ENCODE measurements at regions not wholly inside any gene's neighbourhood (a gene's known extent, or its start where the extent isn't known, plus 50 kb on each side); places are given as distances from the start of the nearest gene placed in this dataset.

DNA sequence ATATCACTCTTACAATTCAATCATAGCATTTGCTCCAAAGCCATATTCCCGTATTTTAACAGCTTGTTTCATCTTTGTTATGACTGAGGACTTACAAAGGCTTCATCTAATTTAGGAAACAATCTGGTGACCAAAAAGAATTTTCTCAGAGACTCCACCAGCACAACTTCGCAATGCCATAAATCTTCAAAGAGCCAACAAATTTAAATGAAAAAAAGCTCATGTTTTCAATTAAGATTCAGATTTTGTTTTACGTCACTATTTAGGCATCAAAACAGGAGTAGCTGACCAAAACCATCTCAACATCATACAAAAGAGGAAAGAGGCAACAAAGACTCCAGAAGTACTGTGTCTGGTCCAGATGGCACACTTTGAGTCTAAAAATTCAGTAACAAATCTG, 373.3 kb downstream of the TTLL7 start:
- H3K27ac ChIP-seq (replicated peaks; ENCODE audit: low read length) = no peak overlapping the region
- H2BK5ac ChIP-seq (ENCODE audit: low read length) = no peak overlapping the region
- H4K91ac ChIP-seq (ENCODE audit: low read depth, low read length, poor library complexity) = no peak overlapping the region

DNA sequence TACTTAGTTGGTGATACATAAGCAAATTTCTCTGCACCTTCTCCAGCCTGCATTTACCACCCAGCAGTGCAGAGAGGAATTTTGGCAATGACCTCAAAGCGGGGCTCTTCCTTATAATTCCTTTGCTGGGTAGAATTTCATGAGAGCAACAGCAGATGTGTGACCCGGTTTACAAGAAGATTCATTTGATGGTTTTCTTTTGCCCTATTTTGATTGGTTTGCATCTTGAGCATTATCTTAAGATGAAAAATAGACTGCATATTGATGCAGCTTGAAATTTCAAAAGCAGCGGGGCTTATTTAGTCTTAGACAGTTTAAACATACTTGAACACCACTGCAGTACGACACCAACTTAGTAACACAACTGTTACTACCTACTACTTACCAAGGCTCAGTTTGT, 378.9 kb downstream of the TTLL7 start:
- Histone ChIP-seq H3K27ac (replicated peaks; ENCODE audit: low read length) (no peak overlapping the region), H3K14ac (ENCODE audit: low read length) (no peak overlapping the region), H3K27me3 (ENCODE audit: control insufficient read depth in 3 of 3, insufficient read depth in 3 of 3, low read depth in 1 of 3, low read length in 3 of 3) (no peaks in the 10 kb centered on the region), H2BK5ac (ENCODE audit: low read length) (no peak overlapping the region), H3K4me2 (ENCODE audit: insufficient read depth, low read length, poor library complexity, severe bottlenecking) (no peak overlapping the region), H4K91ac (ENCODE audit: low read depth, low read length, poor library complexity) (no peak overlapping the region), H3K18ac (ENCODE audit: low read length) (no peak overlapping the region), H3K23ac (ENCODE audit: low read depth, low read length, poor library complexity) (no peak overlapping the region), H3K79me1 (ENCODE audit: low read depth, low read length) (no peaks in the 10 kb centered on the region), H3K9ac (ENCODE audit: low read depth, low read length, poor library complexity) (no peak overlapping the region), H3K4ac (ENCODE audit: low read length) (no peak overlapping the region), H4K8ac (ENCODE audit: low read depth, low read length) (no peak overlapping the region), H2AK5ac (ENCODE audit: low read depth, low read length) (no peak overlapping the region), H3K4me3 (ENCODE audit: low read length in 2 of 2) (no peak overlapping the region), H2BK120ac (ENCODE audit: low read depth, low read length) (no peak overlapping the region), H2BK12ac (ENCODE audit: low read length) (no peak overlapping the region), H3K9me3 (replicated peaks in 1 of 2; ENCODE audit: control insufficient read depth in 2 of 2, insufficient read depth in 1 of 2, low read depth in 1 of 2, low read length in 2 of 2) (no peaks in the 10 kb centered on the region), H2BK15ac (ENCODE audit: low read length) (no peak overlapping the region), H3K36me3 (replicated peaks in 1 of 2; ENCODE audit: control insufficient read depth in 2 of 2, insufficient read depth in 2 of 2, low read length in 2 of 2) (no peaks in the 10 kb centered on the region), H3K4me1 (ENCODE audit: control insufficient read depth in 2 of 2, insufficient read depth in 1 of 2, low read depth in 1 of 2, low read length in 2 of 2) (peaks cover 2 to 5% of the 10 kb centered on the region in 2 donors), H2AFZ (ENCODE audit: low read length) (no peak overlapping the region)
- DNase-seq (ENCODE audit: low spot score) = no peak
- no CpG with 5 or more reads among the region's 4 CpGs for WGBS, 2 donors (ENCODE audit: extremely low coverage in 2 of 2, insufficient read length in 2 of 2, insufficient replicate concordance in 1 of 2)

More for the DNA sequence above, 373.3 kb downstream of the TTLL7 start:
- H3K14ac ChIP-seq (ENCODE audit: low read length) = no peak overlapping the region
- no peak overlapping the region for H2AFZ ChIP-seq (ENCODE audit: low read length)
- H2AK5ac ChIP-seq (ENCODE audit: low read depth, low read length) = no peak overlapping the region
- H3K36me3 ChIP-seq (replicated peaks in 1 of 2; ENCODE audit: control insufficient read depth in 2 of 2, insufficient read depth in 2 of 2, low read length in 2 of 2) = no peaks in the 10 kb centered on the region
- H3K9me3 ChIP-seq (replicated peaks in 1 of 2; ENCODE audit: control insufficient read depth in 2 of 2, insufficient read depth in 1 of 2, low read depth in 1 of 2, low read length in 2 of 2) = no peaks in the 10 kb centered on the region
- H3K18ac ChIP-seq (ENCODE audit: low read length) = no peak overlapping the region
- no peak overlapping the region for H2BK12ac ChIP-seq (ENCODE audit: low read length)
- no peak overlapping the region for H3K4ac ChIP-seq (ENCODE audit: low read length)
- no peak overlapping the region for H3K23ac ChIP-seq (ENCODE audit: low read depth, low read length, poor library complexity)
- no peak overlapping the region for H3K4me2 ChIP-seq (ENCODE audit: insufficient read depth, low read length, poor library complexity, severe bottlenecking)
- WGBS, 2 donors (ENCODE audit: extremely low coverage in 2 of 2, insufficient read length in 2 of 2, insufficient replicate concordance in 1 of 2) = no CpG with 5 or more reads among the region's 3 CpGs
- H3K4me1 ChIP-seq (ENCODE audit: control insufficient read depth in 2 of 2, insufficient read depth in 1 of 2, low read depth in 1 of 2, low read length in 2 of 2) = peaks cover 10 to 11% of the 10 kb centered on the region in 2 donors
- DNase-seq (ENCODE audit: low spot score) = no peak
- no peak overlapping the region for H2BK15ac ChIP-seq (ENCODE audit: low read length)
- no peak overlapping the region for H3K4me3 ChIP-seq (ENCODE audit: low read length in 2 of 2)
- H4K8ac ChIP-seq (ENCODE audit: low read depth, low read length) = no peak overlapping the region
- H3K27me3 ChIP-seq (ENCODE audit: control insufficient read depth in 3 of 3, insufficient read depth in 3 of 3, low read depth in 1 of 3, low read length in 3 of 3) = no peaks in the 10 kb centered on the region
- no peak overlapping the region for H3K9ac ChIP-seq (ENCODE audit: low read depth, low read length, poor library complexity)
- no peak overlapping the region for H2BK120ac ChIP-seq (ENCODE audit: low read depth, low read length)
- no peaks in the 10 kb centered on the region for H3K79me1 ChIP-seq (ENCODE audit: low read depth, low read length)

DNA sequence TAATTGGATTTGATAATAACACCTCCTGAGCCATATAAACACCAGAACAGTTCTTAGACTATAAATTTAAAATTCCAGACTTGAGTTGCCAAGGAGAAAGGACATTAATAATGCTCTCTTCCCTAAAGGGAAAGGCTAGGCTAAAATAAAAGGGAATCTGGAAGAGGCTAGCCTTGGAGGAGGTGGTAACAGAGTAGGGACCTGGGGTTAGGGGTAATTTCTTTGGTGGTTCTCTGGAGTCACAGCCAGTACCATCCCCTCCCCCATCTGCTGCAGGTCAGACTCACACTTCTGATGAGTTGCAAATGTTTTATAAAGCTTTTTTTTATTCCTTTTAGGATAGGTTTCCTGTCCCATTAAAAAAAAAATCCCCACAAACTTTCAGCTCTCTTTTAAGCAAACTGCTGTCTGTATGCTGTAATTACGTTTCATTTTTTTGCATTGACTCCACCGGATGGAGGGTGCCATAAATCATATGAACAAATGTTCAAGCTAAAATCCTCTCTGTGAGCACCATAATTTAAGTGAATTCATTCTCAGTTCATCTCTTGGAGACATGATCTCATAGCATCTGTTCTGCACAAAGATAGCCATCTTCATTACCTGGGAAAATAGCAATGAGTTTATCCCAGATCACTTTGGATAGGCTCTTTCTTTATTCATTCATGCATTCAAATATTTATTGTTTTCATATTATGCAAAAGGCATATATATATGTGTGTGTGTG, 379.6 kb downstream of the TTLL7 start:
- Histone ChIP-seq H3K4me1 (ENCODE audit: control insufficient read depth in 2 of 2, insufficient read depth in 1 of 2, low read depth in 1 of 2, low read length in 2 of 2) (peaks cover 2 to 5% of the 10 kb centered on the region in 2 donors), H3K9me3 (replicated peaks in 1 of 2; ENCODE audit: control insufficient read depth in 2 of 2, insufficient read depth in 1 of 2, low read depth in 1 of 2, low read length in 2 of 2) (no peaks in the 10 kb centered on the region), H3K27ac (replicated peaks; ENCODE audit: low read length) (no peak overlapping the region), H3K36me3 (replicated peaks in 1 of 2; ENCODE audit: control insufficient read depth in 2 of 2, insufficient read depth in 2 of 2, low read length in 2 of 2) (no peaks in the 10 kb centered on the region), H3K4me2 (ENCODE audit: insufficient read depth, low read length, poor library complexity, severe bottlenecking) (no peak overlapping the region), H3K4me3 (ENCODE audit: low read length in 2 of 2) (no peak overlapping the region), H3K79me1 (ENCODE audit: low read depth, low read length) (no peaks in the 10 kb centered on the region), H4K91ac (ENCODE audit: low read depth, low read length, poor library complexity) (no peak overlapping the region), H3K18ac (ENCODE audit: low read length) (no peak overlapping the region), H3K27me3 (ENCODE audit: control insufficient read depth in 3 of 3, insufficient read depth in 3 of 3, low read depth in 1 of 3, low read length in 3 of 3) (no peaks in the 10 kb centered on the region), H4K8ac (ENCODE audit: low read depth, low read length) (no peak overlapping the region), H2BK5ac (ENCODE audit: low read length) (no peak overlapping the region), H3K4ac (ENCODE audit: low read length) (no peak overlapping the region), H2AK5ac (ENCODE audit: low read depth, low read length) (no peak overlapping the region), H3K23ac (ENCODE audit: low read depth, low read length, poor library complexity) (no peak overlapping the region), H3K14ac (ENCODE audit: low read length) (no peak overlapping the region), H3K9ac (ENCODE audit: low read depth, low read length, poor library complexity) (no peak overlapping the region), H2BK12ac (ENCODE audit: low read length) (no peak overlapping the region), H2BK15ac (ENCODE audit: low read length) (no peak overlapping the region), H2AFZ (ENCODE audit: low read length) (no peak overlapping the region), H2BK120ac (ENCODE audit: low read depth, low read length) (no peak overlapping the region)
- WGBS, 2 donors (ENCODE audit: extremely low coverage in 2 of 2, insufficient read length in 2 of 2, insufficient replicate concordance in 1 of 2) = no CpG with 5 or more reads among the region's 2 CpGs
- no peak for DNase-seq (ENCODE audit: low spot score)

DNA sequence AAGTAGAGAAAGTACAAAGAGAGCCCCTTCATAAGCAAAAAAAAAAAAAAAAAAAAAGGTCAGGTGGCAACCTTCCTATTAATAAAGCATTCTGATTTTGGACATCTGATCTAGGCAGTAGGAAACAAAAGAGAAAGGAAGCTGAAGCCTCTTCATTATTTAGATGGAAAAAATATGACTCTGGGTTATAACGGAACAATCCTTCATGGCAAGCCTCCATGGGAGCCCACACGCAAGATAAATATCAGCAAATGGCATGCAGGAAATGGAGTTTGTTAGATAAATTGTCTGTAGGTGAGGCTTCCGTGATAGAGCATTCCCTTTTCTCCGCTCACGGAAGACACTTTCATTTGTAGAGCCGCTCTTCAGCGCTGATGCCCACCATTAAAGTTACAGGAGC, 381.0 kb downstream of the TTLL7 start:
- DNase-seq (ENCODE audit: low spot score) = no peak
- Histone ChIP-seq H3K27me3 (ENCODE audit: control insufficient read depth in 3 of 3, insufficient read depth in 3 of 3, low read depth in 1 of 3, low read length in 3 of 3) (no peaks in the 10 kb centered on the region), H4K91ac (ENCODE audit: low read depth, low read length, poor library complexity) (no peak overlapping the region), H3K4me1 (ENCODE audit: control insufficient read depth in 2 of 2, insufficient read depth in 1 of 2, low read depth in 1 of 2, low read length in 2 of 2) (peaks cover 2 to 5% of the 10 kb centered on the region in 2 donors), H3K27ac (replicated peaks; ENCODE audit: low read length) (no peak overlapping the region), H3K18ac (ENCODE audit: low read length) (no peak overlapping the region), H2BK12ac (ENCODE audit: low read length) (no peak overlapping the region), H2BK5ac (ENCODE audit: low read length) (no peak overlapping the region), H2AK5ac (ENCODE audit: low read depth, low read length) (no peak overlapping the region), H3K4ac (ENCODE audit: low read length) (no peak overlapping the region), H3K4me3 (ENCODE audit: low read length in 2 of 2) (no peak overlapping the region), H3K14ac (ENCODE audit: low read length) (no peak overlapping the region), H3K9ac (ENCODE audit: low read depth, low read length, poor library complexity) (no peak overlapping the region), H4K8ac (ENCODE audit: low read depth, low read length) (no peak overlapping the region), H3K9me3 (replicated peaks in 1 of 2; ENCODE audit: control insufficient read depth in 2 of 2, insufficient read depth in 1 of 2, low read depth in 1 of 2, low read length in 2 of 2) (no peaks in the 10 kb centered on the region), H3K79me1 (ENCODE audit: low read depth, low read length) (no peaks in the 10 kb centered on the region), H2BK120ac (ENCODE audit: low read depth, low read length) (no peak overlapping the region), H3K36me3 (replicated peaks in 1 of 2; ENCODE audit: control insufficient read depth in 2 of 2, insufficient read depth in 2 of 2, low read length in 2 of 2) (no peaks in the 10 kb centered on the region), H3K4me2 (ENCODE audit: insufficient read depth, low read length, poor library complexity, severe bottlenecking) (no peak overlapping the region), H2BK15ac (ENCODE audit: low read length) (no peak overlapping the region), H3K23ac (ENCODE audit: low read depth, low read length, poor library complexity) (no peak overlapping the region), H2AFZ (ENCODE audit: low read length) (no peak overlapping the region)
- WGBS, 2 donors (ENCODE audit: extremely low coverage in 2 of 2, insufficient read length in 2 of 2, insufficient replicate concordance in 1 of 2) = no CpG with 5 or more reads among the region's 7 CpGs
